SK-N-SH (cell line): ENCODE measurements at regions not wholly inside any gene's neighbourhood (a gene's known extent, or its start where the extent isn't known, plus 50 kb on each side); places are given as distances from the start of the nearest gene placed in this dataset.

Experiments used
- CTCF ChIA-PET: fragments of 300-600, 350-600 bp; formaldehyde crosslinking; extraction: SDS; loops from one replicate; lab custom pipeline; 2021; lab: Yijun Ruan, JAX
- POLR2A ChIA-PET: fragments of 350-600 bp; sonication (Branson Sonifier 250); formaldehyde crosslinking; extraction: SDS; loops from one replicate; lab custom pipeline; 2020; ENCODE audit warnings: antibody characterized with exemption, inconsistent platforms; lab: Yijun Ruan, JAX
- DNase-seq: peaks from one replicate; pipeline ENCODE4 v3.0.0; 2012
- H2AFZ ChIP-seq: fragments of 200-600 bp; sonication (generic); 2 replicates; pipeline ENCODE4 v1.8.1; 2016; ENCODE audit warnings: antibody characterized with exemption, mild to moderate bottlenecking, low read depth
- H3F3A ChIP-seq: fragments of 200-600 bp; sonication (generic); replicated peaks from 2 replicates; pipeline ENCODE3; 2016; ENCODE audit warnings: antibody characterized with exemption, mild to moderate bottlenecking; ENCODE audit not compliant: insufficient read depth
- H3K27ac ChIP-seq, 2 experiments: fragments of 200-500 bp in 1 of 2; fragments of 200-600 bp in 1 of 2; sonication (Bioruptor generic) in 1 of 2; sonication (generic), shearing (Covaris generic) in 1 of 2; 2 replicates each; pipeline versions ENCODE4 v1.5.1 to v1.6.1; 2014 to 2016; ENCODE audit warnings: low read depth in 2 of 2, inconsistent platforms in 1 of 2, low read length in 1 of 2, mild to moderate bottlenecking in 1 of 2, mixed read lengths in 1 of 2
- H3K27me3 ChIP-seq: fragments of 200-600 bp; sonication (generic), shearing (Covaris generic); 2 replicates; pipeline ENCODE4 v1.6.1; 2016; ENCODE audit warnings: mixed run types; ENCODE audit not compliant: insufficient read depth
- H3K36me3 ChIP-seq, 2 experiments: fragments of 200-500 bp in 1 of 2; fragments of 200-600 bp in 1 of 2; sonication (Bioruptor generic) in 1 of 2; sonication (generic) in 1 of 2; replicated peaks in 1 of 2; 2 replicates each; pipeline versions ENCODE3 to v1.5.1; 2014 to 2016; ENCODE audit warnings: low read length in 1 of 2, mild to moderate bottlenecking in 1 of 2; ENCODE audit not compliant: insufficient read depth in 2 of 2, control insufficient read depth in 1 of 2
- H3K4me1 ChIP-seq, 2 experiments: fragments of 200-500 bp in 1 of 2; fragments of 200-600 bp in 1 of 2; sonication (Bioruptor generic) in 1 of 2; sonication (generic), shearing (Covaris generic) in 1 of 2; 2 replicates each; pipeline versions ENCODE4 v1.5.1 to v1.6.1; 2014 to 2016; ENCODE audit warnings: low read depth in 1 of 2, low read length in 1 of 2, mixed run types in 1 of 2; ENCODE audit not compliant: insufficient read depth in 2 of 2, control insufficient read depth in 1 of 2
- H3K4me2 ChIP-seq: fragments of 200-600 bp; sonication (generic), shearing (Covaris generic); 2 replicates; pipeline ENCODE4 v1.6.1; 2017; ENCODE audit warnings: mixed run types
- H3K4me3 ChIP-seq, 2 experiments: fragments of 200-500 bp in 1 of 2; fragments of 200-600 bp in 1 of 2; sonication (Bioruptor generic) in 1 of 2; sonication (generic), shearing (Covaris generic) in 1 of 2; 2 replicates each; pipeline versions ENCODE4 v1.5.1 to v1.8.1; 2014 to 2016; ENCODE audit warnings: low read depth in 2 of 2, inconsistent platforms in 1 of 2, low read length in 1 of 2, mild to moderate bottlenecking in 1 of 2, mixed read lengths in 1 of 2, moderate library complexity in 1 of 2
- H3K79me2 ChIP-seq: fragments of 200-600 bp; sonication (generic); 2 replicates; pipeline ENCODE4 v1.8.1; 2017; ENCODE audit warnings: mild to moderate bottlenecking; ENCODE audit not compliant: insufficient read depth
- H3K9ac ChIP-seq: fragments of 200-600 bp; sonication (generic); 2 replicates; pipeline ENCODE4 v1.6.1; 2017; ENCODE audit warnings: mixed run types
- H3K9me2 ChIP-seq: fragments of 200-600 bp; sonication (generic); 2 replicates; pipeline ENCODE4 v1.6.1; 2017; ENCODE audit warnings: mixed run types
- H3K9me3 ChIP-seq: fragments of 200-600 bp; sonication (generic); 2 replicates; pipeline ENCODE4 v1.6.1; 2017; ENCODE audit warnings: mixed run types, mild to moderate bottlenecking, moderate library complexity
- H4K20me1 ChIP-seq: fragments of 200-600 bp; sonication (generic); 2 replicates; pipeline ENCODE4 v1.6.1; 2017; ENCODE audit warnings: mild to moderate bottlenecking, mixed run types; ENCODE audit not compliant: insufficient read depth
- CHD2 ChIP-seq: fragments of 150-350 bp; IDR thresholded peaks from 2 replicates; pipeline ENCODE4 v1.6.1; 2018; ENCODE audit warnings: low read length; ENCODE audit not compliant: partially characterized antibody
- ELF1 ChIP-seq: IDR thresholded peaks from 2 replicates; pipeline ENCODE4 v1.4.0; 2012
- EZH2phosphoT487 ChIP-seq: fragments of 200-600 bp; sonication (generic); IDR thresholded peaks from 2 replicates; pipeline ENCODE4 v1.6.1; 2017; ENCODE audit warnings: low read depth, mixed run types, mild to moderate bottlenecking, antibody characterized with exemption, moderate library complexity, borderline replicate concordance
- FOSL2 ChIP-seq: IDR thresholded peaks from 2 replicates; pipeline ENCODE4 v1.4.0; 2012; ENCODE audit warnings: low read depth, mild to moderate bottlenecking, moderate library complexity, borderline replicate concordance
- FOXM1 ChIP-seq: IDR thresholded peaks from 2 replicates; pipeline ENCODE4 v1.4.0; 2012; ENCODE audit warnings: low read depth, mild to moderate bottlenecking
- JUND ChIP-seq: IDR thresholded peaks from 2 replicates; pipeline ENCODE4 v1.4.0; 2012
- MEF2A ChIP-seq: IDR thresholded peaks from 2 replicates; pipeline ENCODE4 v1.4.0; 2012; ENCODE audit warnings: low read depth, borderline replicate concordance
- MXI1 ChIP-seq: IDR thresholded peaks from 2 replicates; pipeline ENCODE4 v1.6.1; 2012; ENCODE audit warnings: mild to moderate bottlenecking, low read depth, low read length, improper control_type of control experiment
- NFIC ChIP-seq: IDR thresholded peaks from 2 replicates; pipeline ENCODE4 v1.4.0; 2012; ENCODE audit warnings: borderline replicate concordance
- NRF1 ChIP-seq: IDR thresholded peaks from 2 replicates; pipeline ENCODE4 v1.6.1; 2012; ENCODE audit warnings: low read depth, mild to moderate bottlenecking, low read length
- RAD21 ChIP-seq: IDR thresholded peaks from 2 replicates; pipeline ENCODE4 v1.6.1; 2012; ENCODE audit warnings: mild to moderate bottlenecking, low read length
- RCOR1 ChIP-seq: fragments of 150-350 bp; IDR thresholded peaks from 2 replicates; pipeline ENCODE4 v1.6.1; 2017; ENCODE audit warnings: antibody characterized with exemption, low read length
- RXRA ChIP-seq: IDR thresholded peaks from 2 replicates; pipeline ENCODE4 v1.4.0; 2012; ENCODE audit warnings: low read depth, mild to moderate bottlenecking, borderline replicate concordance
- SIN3A ChIP-seq: IDR thresholded peaks from 2 replicates; pipeline ENCODE4 v1.6.1; 2012; ENCODE audit warnings: low read depth, mild to moderate bottlenecking, low read length, moderate library complexity, borderline replicate concordance
- SMC3 ChIP-seq: IDR thresholded peaks from 2 replicates; pipeline ENCODE4 v1.6.1; 2012; ENCODE audit warnings: low read depth, low read length, improper control_type of control experiment
- TAF1 ChIP-seq: IDR thresholded peaks from 2 replicates; pipeline ENCODE4 v1.6.1; 2012; ENCODE audit warnings: low read depth, mild to moderate bottlenecking, low read length, moderate library complexity, borderline replicate concordance
- TCF12 ChIP-seq: IDR thresholded peaks from 2 replicates; pipeline ENCODE4 v1.4.0; 2012
- TEAD4 ChIP-seq: IDR thresholded peaks from 2 replicates; pipeline ENCODE4 v1.4.0; 2012; ENCODE audit warnings: mild to moderate bottlenecking, borderline replicate concordance; ENCODE audit not compliant: insufficient read depth
- USF2 ChIP-seq: fragments of 150-350 bp; IDR thresholded peaks from 2 replicates; pipeline ENCODE4 v1.6.1; 2017; ENCODE audit warnings: antibody characterized with exemption, low read length, low read depth, borderline replicate concordance
- WGBS: methylation state at CpG from one replicate; pipeline ENCODE4 v1.1.6; 2017; ENCODE audit warnings: low lambda C conversion rate; 5-methylcytosine and 5-hydroxymethylcytosine counted together
- TF ChIP-seq, protein P1 (sequence below): IDR thresholded peaks from 2 replicates; pipeline ENCODE4 v1.4.0; 2012; ENCODE audit warnings: low read depth, borderline replicate concordance

- TF ChIP-seq TAF1 (no peak), FOXM1 (no peak), SIN3A (no peak), CHD2 (no peak), RCOR1 (no peak)
Observed at GRCh38 chrX:10797466-10797865, 177.1 kb upstream of the MID1 start.

GRCh38 chrX:10798041-10798440 lies 177.7 kb upstream of the MID1 start:
- Histone ChIP-seq H3K4me1 (peaks cover 0 to 6% of the 10 kb centered on the region in 2 experiments; a peak in 1 of 4 replicates), H3K9me2 (no peaks in the 10 kb centered on the region), H3K9ac (no peak overlapping the region), H3K79me2 (no peaks in the 10 kb centered on the region), H3K9me3 (no peaks in the 10 kb centered on the region), H3K4me2 (no peak overlapping the region), H3K27me3 (no peaks in the 10 kb centered on the region), H3K36me3 (no peaks in the 10 kb centered on the region), H3F3A (no peaks in the 10 kb centered on the region), H2AFZ (no peak overlapping the region), H4K20me1 (no peaks in the 10 kb centered on the region), H3K4me3 (no peak overlapping the region), H3K27ac (peak overlapping the region in 1 of 2 experiments; percentile 71; a peak in 2 of 4 replicates)
- peak; percentile 36 for DNase-seq
- POLR2A ChIA-PET = no interaction called here
- CTCF ChIA-PET = interaction anchor here (1.8 kb wide), 1 partner anchor 29 kb away, joined by 4 read pairs; no protein-coding TSS in a partner anchor
- WGBS = 32% methylated on average over 3 of the region's 3 CpGs
- TF ChIP-seq MXI1 = no peak
- TF ChIP-seq SMC3 = no peak
- no peak for TF ChIP-seq TCF12
- TF ChIP-seq USF2 = no peak
- no peak for TF ChIP-seq TEAD4

More at GRCh38 chrX:10797466-10797865, 177.1 kb upstream of the MID1 start:
- Histone ChIP-seq H3K36me3 (no peaks in the 10 kb centered on the region), H3K27ac (peak overlapping the region in 1 of 2 experiments; percentile 71; a peak in 2 of 4 replicates), H3K4me3 (no peak overlapping the region), H3K79me2 (no peaks in the 10 kb centered on the region), H3K27me3 (no peaks in the 10 kb centered on the region), H3K9me2 (no peaks in the 10 kb centered on the region), H3F3A (no peaks in the 10 kb centered on the region), H3K4me1 (peaks cover 0 to 6% of the 10 kb centered on the region in 2 experiments; a peak in 1 of 4 replicates), H2AFZ (no peak overlapping the region), H4K20me1 (no peaks in the 10 kb centered on the region), H3K9me3 (no peaks in the 10 kb centered on the region), H3K9ac (no peak overlapping the region), H3K4me2 (no peak overlapping the region)
- ChIA-PET POLR2A (no interaction called here), CTCF (interaction anchor here (1.8 kb wide), 1 partner anchor 28 kb away, joined by 4 read pairs; no protein-coding TSS in a partner anchor)
- 37% methylated on average over 4 of the region's 4 CpGs for WGBS
- no peak for DNase-seq

- Histone ChIP-seq H3K9ac (no peak overlapping the region), H3K27ac (no peak overlapping the region), H3K36me3 (no peaks in the 10 kb centered on the region), H3K9me2 (no peaks in the 10 kb centered on the region), H3K79me2 (no peaks in the 10 kb centered on the region), H3K4me3 (no peak overlapping the region), H2AFZ (no peak overlapping the region), H3K4me1 (peaks cover 0 to 6% of the 10 kb centered on the region in 2 experiments; a peak in 1 of 4 replicates), H3F3A (no peaks in the 10 kb centered on the region), H4K20me1 (no peaks in the 10 kb centered on the region), H3K9me3 (no peaks in the 10 kb centered on the region), H3K27me3 (no peaks in the 10 kb centered on the region), H3K4me2 (no peak overlapping the region)
- POLR2A ChIA-PET = no interaction called here
- CTCF ChIA-PET = interaction anchor here (1.7 kb wide), 1 partner anchor 78 kb away, joined by 5 read pairs; no protein-coding TSS in a partner anchor
- DNase-seq = no peak
- TF ChIP-seq EZH2phosphoT487 (no peak), FOXM1 (no peak), JUND (no peak), ELF1 (no peak), NFIC (no peak), RXRA (no peak), RAD21 (no peak), TAF1 (no peak), MEF2A (no peak), FOSL2 (no peak), NRF1 (no peak)
- TF ChIP-seq, protein P1, sequence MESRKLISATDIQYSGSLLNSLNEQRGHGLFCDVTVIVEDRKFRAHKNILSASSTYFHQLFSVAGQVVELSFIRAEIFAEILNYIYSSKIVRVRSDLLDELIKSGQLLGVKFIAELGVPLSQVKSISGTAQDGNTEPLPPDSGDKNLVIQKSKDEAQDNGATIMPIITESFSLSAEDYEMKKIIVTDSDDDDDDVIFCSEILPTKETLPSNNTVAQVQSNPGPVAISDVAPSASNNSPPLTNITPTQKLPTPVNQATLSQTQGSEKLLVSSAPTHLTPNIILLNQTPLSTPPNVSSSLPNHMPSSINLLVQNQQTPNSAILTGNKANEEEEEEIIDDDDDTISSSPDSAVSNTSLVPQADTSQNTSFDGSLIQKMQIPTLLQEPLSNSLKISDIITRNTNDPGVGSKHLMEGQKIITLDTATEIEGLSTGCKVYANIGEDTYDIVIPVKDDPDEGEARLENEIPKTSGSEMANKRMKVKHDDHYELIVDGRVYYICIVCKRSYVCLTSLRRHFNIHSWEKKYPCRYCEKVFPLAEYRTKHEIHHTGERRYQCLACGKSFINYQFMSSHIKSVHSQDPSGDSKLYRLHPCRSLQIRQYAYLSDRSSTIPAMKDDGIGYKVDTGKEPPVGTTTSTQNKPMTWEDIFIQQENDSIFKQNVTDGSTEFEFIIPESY = no peak
Observed at GRCh38 chrX:10800796-10801195, 180.4 kb upstream of the MID1 start.
